GM23248 (cell line): ENCODE measurements at regions not wholly inside any gene's neighbourhood (a gene's known extent, or its start where the extent isn't known, plus 50 kb on each side); places are given as distances from the start of the nearest gene placed in this dataset.

ENCODE experiments used
- EZH2 ChIP-seq: fragments of 200-600 bp; sonication (generic); IDR thresholded peaks from 2 replicates; pipeline ENCODE4 v1.6.1; 2018; ENCODE audit warnings: antibody characterized with exemption, mild to moderate bottlenecking; ENCODE audit not compliant: insufficient read depth, poor library complexity, severe bottlenecking
- EZH2phosphoT487 ChIP-seq: fragments of 200-600 bp; sonication (generic); IDR thresholded peaks from 2 replicates; pipeline ENCODE4 v1.6.1; 2018; ENCODE audit warnings: antibody characterized with exemption, moderate library complexity, mild to moderate bottlenecking, low read depth; ENCODE audit not compliant: insufficient read depth

GRCh38 chr5:23977997-23978396 lies 470.6 kb downstream of the PRDM9 start:
- no peak for TF ChIP-seq EZH2
- no peak for TF ChIP-seq EZH2phosphoT487
